Islet of Langerhans (tissue), 1 donor: ENCODE measurements at regions not wholly inside any gene's neighbourhood (a gene's known extent, or its start where the extent isn't known, plus 50 kb on each side); places are given as distances from the start of the nearest gene placed in this dataset.
"Not testable (repeated sequence)": the region's sequence is repeated elsewhere in the genome, so short reads cannot be mapped to it uniquely, and the experiment has no call there.

Source experiments
- FAIRE-seq: peaks from one replicate; lab custom pipeline; 2011; peaks lifted over from hg19 to GRCh38; lab: Jason Lieb, UNC

GRCh38 chr6:164692772-164693510 is 616.5 kb downstream of the C6orf118 start:
- no peak for FAIRE-seq

GRCh38 chr6:164690702-164691500 is 618.5 kb downstream of the C6orf118 start:
- FAIRE-seq = no peak

- no peak for FAIRE-seq
Observed at GRCh38 chr6:164690241-164690640, 619.2 kb downstream of the C6orf118 start.

GRCh38 chr6:164665328-164665727 is 644.1 kb downstream of the C6orf118 start:
- no peak for FAIRE-seq

- FAIRE-seq = no peak
Observed at GRCh38 chr6:164663634-164664033, 645.8 kb downstream of the C6orf118 start.

GRCh38 chr6:164661716-164662115 is 647.7 kb downstream of the C6orf118 start:
- no peak for FAIRE-seq

GRCh38 chr6:164660781-164661180 is 648.6 kb downstream of the C6orf118 start:
- no peak for FAIRE-seq

- FAIRE-seq = no peak
Observed at GRCh38 chr6:164640956-164641355, 668.4 kb downstream of the C6orf118 start.

- FAIRE-seq = no peak
Observed at GRCh38 chr6:164628302-164628931, 681.0 kb downstream of the C6orf118 start.

GRCh38 chr6:164616917-164617524 is 692.4 kb downstream of the C6orf118 start:
- FAIRE-seq = no peak

- FAIRE-seq = no peak
Observed at GRCh38 chr6:164612751-164613150, 696.7 kb downstream of the C6orf118 start.

- not testable (repeated sequence) for FAIRE-seq
Observed at GRCh38 chr6:164610859-164611258, 698.5 kb downstream of the C6orf118 start.

- FAIRE-seq = not testable (repeated sequence)
Observed at GRCh38 chr6:164602415-164602814, 707.0 kb downstream of the C6orf118 start.

- no peak for FAIRE-seq
Observed at GRCh38 chr6:164581563-164581962, 727.8 kb downstream of the C6orf118 start.

GRCh38 chr6:164579035-164579434 is 730.4 kb downstream of the C6orf118 start:
- FAIRE-seq = no peak

GRCh38 chr6:164578616-164579015 is 730.8 kb downstream of the C6orf118 start:
- FAIRE-seq = no peak

- no peak for FAIRE-seq
Observed at GRCh38 chr6:164570801-164571200, 738.6 kb downstream of the C6orf118 start.

GRCh38 chr6:164569509-164569908 is 739.9 kb downstream of the C6orf118 start:
- no peak for FAIRE-seq

- no peak for FAIRE-seq
Observed at GRCh38 chr6:164563924-164564323, 745.5 kb downstream of the C6orf118 start.

- FAIRE-seq = no peak
Observed at GRCh38 chr6:164561656-164562055, 747.7 kb downstream of the C6orf118 start.

GRCh38 chr6:164554700-164555476 is 754.5 kb downstream of the C6orf118 start:
- no peak for FAIRE-seq

GRCh38 chr6:164554226-164554625 is 755.2 kb downstream of the C6orf118 start:
- FAIRE-seq = no peak
